ENCODE measurements at regions not wholly inside any gene's neighbourhood (a gene's known extent, or its start where the extent isn't known, plus 50 kb on each side); places are given as distances from the start of the nearest gene placed in this dataset.
"Not testable (repeated sequence)": the region's sequence is repeated elsewhere in the genome, so short reads cannot be mapped to it uniquely, and the experiment has no call there.

DNA sequence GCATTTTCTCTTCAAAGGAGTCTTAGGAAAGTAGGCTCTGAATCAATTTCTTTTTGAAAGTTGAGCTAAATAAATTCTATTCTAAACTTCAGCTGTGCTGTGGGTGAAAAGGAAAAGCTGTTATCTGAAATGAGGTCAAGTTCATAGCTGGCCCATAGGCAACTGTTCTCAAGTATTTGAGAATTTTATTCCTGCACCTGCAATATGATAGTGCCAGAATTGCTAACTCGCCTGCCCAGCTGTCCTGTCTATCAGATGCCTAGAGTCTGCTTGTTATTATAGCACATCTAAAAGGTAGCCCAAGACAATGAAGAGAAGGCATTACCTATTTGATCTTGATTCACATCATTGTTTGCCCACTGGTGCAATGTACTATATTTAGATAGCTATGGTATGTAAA lies 798.7 kb downstream of the DIPK2A start:
- DNase-seq = no peak

DNA sequence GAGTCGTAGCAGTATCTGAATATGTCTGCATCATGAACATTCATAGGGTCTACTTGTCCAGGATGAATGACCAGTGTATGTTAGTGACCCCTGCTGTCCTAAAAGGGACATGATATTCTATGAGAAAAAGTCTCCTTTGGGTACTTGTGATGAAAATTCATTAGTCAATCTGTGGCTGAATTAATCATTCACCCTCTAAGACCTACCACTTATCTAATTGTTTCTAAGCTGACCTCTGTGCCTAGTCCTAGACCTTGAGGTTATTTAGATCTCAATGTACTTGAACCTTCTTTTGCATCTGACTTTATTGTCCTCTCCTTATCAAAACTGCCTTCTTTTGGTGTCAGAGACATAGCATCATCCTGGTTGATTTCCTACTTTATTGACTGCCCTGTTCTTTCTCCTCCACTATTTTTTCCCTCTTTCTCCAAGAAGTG lies 799.3 kb downstream of the DIPK2A start:
- DNase-seq = no peak

DNA sequence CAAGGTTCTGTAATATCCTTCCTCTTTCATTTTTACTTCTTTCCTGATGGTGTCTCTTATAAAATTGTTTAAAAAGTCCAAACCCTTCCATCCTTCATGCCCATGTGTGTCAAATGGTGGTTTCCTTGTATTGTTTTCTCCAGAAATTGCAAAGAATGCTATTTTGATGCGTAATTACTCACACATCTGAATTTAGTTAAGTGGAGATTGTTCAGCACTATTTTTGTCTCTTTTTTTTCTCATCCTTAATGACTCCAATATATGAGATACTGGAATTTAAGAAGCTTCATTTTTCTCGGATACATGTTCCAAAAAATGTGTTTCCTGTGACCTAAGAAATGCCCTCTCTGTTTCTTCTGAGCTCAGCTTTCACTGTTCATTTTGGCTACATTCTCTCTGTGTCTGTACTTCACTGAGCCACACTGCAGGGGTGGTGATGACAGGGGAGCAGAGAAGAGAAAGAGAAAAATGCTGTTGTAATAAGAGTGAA lies 799.8 kb downstream of the DIPK2A start:
- DNase-seq = no peak

DNA sequence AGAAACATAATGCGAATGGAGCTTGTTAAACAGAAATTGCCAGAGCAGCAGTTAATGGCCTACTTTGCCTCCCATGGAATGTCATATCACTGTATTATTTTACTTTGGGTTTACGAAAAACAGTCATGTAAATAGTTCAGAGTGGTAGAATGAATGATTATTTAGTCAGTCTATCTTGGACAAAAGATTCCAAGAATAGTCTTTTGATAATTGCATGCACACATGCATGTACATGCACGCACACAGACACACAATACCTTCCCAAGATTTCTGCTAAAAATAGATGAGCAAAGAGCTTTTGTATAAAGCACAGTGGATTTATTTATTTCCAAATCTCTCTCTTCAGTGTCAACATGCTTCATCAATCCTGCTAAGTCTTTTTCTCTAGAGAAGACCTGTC lies 800.7 kb downstream of the DIPK2A start:
- DNase-seq = no peak

DNA sequence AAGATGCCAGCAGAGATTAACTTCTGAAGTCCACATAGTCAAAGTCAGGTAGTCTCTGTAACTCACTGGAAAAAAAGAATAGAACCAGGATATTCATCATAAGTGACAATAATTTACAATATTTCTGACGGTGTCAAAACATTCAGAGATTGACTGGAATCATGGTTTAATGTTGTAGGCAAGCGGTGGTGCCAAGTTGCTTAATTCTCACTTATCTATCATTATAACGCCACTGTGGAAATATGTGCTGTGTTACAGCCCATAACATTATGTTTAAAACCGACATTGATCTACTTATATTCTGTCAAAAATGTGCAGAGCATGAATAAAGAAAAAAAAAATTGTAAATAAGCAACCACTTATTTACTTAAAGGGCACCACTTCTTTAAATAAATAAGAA lies 801.7 kb downstream of the DIPK2A start:
- DNase-seq = no peak

DNA sequence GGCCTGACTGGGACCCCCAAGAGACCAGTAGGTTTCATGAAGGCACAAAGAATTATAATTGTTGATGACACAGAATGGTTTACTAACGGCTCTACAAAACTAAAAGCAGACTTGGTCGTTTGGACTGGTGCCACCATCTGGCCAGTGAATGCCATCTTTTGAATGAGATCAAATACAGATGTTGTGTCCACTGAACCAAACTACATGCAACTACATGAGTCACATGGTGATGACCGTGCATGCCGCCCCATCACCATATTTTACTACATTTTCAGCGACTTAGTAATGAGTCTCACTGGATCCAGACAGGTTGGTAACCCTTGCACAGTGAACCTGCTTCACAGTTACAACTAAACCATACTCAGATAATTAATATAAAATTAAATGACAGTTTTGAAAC lies 803.3 kb downstream of the DIPK2A start:
- no peak for DNase-seq

DNA sequence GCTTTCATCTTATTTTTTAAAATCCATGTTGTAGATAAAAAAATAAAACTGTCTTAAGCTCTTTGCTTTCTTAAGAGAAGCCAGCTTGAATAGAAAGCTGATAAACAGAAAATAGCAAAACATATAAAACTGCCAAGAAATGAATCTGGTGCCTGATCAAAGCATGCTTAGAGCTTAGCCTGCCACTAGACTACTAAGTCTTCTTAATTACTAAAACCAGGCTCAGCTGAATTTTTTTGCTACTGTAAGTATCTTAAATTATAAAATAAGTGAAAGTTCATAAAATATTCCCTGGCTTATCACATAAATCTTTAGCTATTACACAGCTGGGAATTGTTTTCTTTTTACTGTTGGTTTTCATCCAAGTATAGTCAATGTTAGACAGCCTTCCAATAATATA lies 803.9 kb downstream of the DIPK2A start:
- no peak for DNase-seq

DNA sequence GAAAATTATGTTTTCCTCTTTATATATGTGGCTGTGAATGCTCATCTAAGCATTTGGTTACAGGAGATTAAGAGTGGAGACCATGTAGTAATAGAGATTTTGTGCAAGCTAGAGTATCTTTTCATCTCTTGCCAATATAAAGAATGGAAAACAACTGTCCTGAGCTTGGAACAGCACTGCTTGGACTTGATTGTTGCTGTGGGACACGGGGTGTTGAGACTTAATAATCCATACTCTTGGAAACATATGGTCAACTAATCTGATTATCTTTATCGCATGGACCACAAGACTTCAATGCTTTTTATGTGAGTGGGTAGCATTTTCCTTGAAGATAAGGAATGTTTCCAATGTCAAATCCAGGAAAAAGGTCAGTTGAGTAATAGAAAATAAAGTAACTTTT lies 806.3 kb downstream of the DIPK2A start:
- DNase-seq = no peak

DNA sequence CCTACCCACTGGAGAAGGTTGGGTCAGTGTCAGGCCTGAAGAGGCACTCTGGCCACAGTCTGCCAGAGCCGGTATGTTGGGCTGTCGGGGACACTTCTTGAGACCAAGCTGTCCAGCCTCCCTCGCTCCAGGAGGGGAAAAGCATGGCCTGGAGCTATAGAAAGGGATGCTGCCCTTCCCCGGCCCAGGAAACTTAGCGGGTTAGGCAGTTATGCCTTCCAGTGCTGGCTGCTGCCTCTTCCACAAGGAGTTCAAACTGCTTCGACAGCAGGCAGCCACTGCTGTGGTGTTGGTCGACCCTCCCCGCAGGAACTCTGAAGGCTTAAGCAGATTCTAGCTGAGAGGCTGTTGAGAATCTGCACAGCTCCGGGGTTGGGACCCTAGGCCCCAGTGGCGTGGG lies 819.4 kb downstream of the DIPK2A start:
- no peak for DNase-seq

DNA sequence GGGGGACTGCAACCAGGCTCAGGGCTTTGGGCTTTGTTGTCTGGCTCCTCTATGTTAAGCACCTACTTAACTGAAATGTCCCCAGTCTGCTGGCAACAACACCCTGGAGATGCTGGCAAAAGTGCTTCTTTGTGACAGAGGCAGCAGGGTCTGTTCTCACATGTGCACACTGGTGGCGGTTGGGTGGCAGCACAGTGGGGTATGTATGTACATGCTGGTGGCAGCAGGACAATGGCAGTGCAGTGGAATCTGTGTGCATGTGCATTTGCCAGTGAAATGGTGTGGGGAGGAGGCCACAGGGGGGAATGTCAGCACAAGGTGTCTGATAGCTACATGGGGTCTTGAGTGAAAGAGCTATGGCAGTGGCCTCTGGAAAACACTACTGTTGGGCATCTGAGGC lies 830.3 kb downstream of the DIPK2A start:
- no peak for DNase-seq

DNA sequence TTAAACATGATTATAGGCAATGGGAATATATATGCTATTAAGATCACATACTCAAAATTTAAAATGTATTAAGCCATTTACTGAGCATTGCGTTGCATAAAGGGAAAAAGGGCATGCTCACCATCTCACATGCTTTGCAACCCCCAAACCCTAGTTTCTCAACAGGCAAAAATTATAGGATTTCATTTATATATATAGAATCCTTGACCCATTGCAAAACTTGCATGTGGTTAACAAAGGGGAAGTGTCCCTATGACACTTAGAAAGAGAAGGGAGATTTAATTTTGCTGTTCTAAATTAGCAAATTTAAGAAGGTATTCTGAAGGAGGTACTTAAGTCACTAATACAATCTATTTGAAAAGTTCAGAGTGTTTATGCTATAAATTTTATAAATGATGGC lies 837.8 kb downstream of the DIPK2A start:
- DNase-seq = no peak

DNA sequence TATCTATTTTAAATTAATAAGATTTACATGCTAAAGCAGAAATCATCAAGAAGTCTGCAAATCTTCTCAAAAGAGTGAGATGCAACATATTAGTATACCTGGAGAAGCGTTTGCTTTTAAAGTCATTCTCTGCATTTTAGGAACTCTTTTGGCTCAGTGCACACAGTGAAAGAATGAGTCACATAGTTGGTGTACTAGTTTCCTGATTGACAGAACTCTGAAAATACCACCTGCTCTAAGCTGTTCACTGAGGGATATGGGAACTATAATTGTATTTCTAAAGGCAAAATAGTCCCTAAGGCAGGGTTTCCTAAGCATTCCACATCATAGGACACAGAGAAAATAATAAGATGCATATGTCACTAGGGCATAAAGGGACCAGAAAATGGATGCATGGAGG lies 838.5 kb downstream of the DIPK2A start:
- DNase-seq = no peak

DNA sequence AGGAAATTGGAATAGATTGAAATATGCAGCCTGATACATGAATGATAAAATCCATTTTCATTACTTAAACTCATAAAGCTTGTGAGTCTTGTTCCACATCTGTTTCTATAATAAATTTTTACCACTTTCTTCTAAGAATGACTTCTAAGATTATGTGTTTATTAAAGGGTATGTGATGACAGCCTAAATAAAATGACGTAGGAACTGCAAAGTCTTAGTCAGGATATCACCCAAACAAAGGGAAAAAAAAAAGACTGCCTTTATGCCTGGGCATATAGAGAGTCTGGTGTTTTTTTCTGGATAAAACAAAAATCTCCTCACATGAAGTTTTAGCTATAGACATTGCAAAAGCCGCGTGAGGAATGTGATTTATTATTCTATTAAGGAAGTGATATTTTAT lies 844.0 kb downstream of the DIPK2A start:
- no peak for DNase-seq

DNA sequence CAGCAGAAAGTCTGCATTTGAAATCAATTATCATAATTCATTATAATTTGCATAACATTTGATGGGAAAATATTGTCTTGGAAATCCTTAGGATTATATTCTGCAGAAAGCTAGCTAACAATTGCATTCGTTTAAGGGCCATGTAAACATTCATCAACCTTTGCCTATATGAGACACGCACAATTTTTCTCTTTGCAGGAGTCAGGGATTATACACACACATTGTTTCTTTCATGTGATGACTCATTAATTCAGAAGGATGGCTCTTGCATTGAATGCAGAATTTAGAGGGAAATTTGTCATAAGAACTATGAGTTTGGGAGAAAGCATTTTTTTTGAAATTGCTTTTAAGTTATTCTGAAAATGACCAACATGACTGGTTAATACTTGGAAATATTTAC lies 844.7 kb downstream of the DIPK2A start:
- no peak for DNase-seq

DNA sequence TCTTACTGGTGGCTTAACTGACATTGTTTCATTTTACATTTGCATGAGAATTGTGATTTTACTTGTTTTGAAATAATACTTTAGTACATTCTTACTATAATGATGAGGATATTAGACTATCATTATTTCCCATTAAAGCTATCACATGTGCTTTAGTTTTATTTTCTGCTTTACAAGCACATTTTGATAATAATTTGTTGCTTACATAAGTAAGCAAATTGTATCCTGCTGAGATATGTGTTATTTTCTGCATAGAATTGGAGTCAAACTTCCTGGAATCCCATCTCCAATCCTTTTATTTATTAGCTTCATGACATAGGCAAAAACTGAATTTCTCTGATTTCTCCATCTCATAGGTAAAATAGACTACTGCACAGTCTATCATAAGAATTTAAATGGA lies 847.4 kb downstream of the DIPK2A start:
- DNase-seq = no peak

DNA sequence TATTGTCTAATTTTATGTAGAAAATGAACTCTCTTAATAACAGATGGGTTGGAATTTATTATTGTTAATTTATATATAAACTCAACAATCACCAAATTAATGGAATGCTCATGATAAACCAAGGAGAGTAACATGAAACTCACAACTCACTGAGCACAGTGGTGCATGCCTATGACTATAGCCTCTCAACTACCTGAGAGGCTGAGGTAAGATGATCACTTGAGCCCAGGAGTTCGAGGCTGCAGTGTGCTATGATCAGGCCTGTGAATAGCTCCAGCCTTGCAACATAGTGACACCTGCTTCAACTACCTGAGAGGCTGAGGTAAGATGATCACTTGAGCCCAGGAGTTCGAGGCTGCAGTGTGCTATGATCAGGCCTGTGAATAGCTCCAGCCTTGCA lies 848.6 kb downstream of the DIPK2A start:
- DNase-seq = not testable (repeated sequence)

DNA sequence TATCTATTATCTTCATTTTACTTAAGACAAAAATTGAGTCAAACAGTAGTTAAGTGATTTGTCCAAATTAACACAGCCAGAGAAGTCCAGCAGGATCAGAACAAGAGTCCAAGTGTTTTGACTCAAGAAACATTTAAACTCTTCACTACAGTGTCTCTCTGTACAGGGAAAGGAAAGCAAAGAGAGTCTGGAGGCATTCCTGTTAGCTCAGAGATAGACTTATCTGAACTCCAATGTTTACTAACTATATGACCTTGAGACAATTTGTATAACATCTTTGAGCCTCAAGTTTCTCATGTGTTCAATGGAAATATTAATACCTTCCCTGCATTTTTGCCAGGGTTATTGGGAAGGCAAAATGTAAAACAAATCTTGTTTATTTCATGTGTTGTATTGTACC lies 849.1 kb downstream of the DIPK2A start:
- DNase-seq = no peak

DNA sequence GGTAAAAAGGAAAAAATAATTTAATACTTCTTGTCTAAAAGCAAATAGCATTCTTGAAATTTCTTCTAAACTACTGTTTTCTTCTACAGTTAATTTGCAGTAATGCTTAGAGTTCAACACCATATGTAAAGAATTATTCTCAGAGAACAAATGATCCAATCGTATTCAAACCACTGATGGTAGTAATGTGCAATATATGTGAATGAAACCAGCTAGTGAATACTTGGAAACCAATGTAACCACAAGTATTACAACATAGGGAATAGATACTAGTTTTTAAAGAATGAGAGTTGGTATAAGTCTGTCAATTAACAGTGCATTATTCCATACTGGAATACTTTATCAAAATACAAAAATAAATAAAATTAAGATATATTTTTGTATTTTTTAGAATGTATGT lies 850.0 kb downstream of the DIPK2A start:
- DNase-seq = no peak

DNA sequence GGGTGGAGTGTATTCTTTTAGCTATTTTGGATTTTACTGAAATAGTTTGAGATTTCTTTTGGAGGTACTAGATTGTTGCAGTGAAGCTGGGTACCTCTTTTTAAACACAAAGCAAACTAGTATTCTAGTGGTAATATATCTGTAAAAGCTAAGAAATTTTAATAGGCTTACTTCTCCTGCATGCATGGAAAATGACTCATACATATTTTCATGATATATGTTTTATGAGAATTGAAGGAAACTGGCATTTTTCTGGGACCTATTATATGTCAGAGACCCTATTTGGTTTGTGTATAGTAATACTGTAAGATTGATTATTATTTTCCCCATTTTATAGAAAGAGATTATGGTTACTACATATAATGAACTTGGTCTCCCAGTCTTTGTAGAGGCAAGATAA lies 851.0 kb downstream of the DIPK2A start:
- DNase-seq = no peak

DNA sequence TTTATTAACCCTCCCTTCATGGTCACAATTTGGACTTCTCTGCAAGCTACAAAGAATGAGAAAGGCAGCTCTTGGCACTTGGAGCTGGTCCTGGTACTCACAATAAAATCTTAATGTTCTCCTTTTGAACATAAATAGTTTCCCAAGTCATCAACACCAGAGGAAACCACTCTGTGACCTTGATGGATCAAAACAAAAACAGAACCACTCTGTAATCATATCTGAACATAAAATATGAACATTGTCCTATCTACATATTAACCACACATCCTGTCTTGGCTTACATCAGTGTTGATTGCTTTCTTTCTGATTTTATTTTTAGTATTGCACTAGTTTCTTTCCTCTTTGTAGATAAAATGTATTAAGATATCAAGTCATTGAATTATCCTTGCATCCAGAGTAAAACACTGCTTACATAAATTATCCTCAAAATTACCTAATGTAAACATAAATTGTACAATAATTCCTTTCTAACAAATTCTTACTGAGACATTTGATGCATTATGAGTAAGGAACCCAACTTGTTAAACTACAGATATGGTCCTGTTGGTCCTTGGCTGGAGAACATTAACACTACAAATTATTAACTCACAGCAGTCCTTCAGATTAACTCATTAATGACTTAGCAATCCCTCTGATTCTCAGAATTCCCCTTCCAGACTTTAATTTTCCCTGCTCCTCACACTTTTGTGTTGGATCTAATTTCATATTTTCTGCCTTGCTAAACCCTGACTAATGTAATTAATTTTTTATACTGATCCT lies 860.5 kb downstream of the DIPK2A start:
- no peak for DNase-seq

DNA sequence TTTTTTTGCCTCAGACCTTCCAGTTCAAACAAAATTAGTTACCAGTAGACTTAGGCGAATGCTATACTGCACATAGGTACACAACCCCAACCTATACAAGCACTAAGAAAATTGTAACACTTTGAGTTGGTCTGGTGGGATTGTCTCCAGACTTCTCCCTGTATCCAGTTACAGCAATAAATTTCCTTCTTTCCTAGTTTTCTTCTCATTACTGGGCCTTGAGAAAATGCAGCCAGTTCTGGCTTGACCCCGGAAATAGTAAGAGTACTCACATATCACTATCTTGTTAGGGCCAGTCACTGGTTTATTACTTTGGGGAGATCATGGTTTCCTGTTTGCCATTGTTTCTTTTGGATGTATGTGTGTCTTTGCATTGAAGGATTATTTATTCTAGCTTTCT lies 868.4 kb downstream of the DIPK2A start:
- DNase-seq = no peak

DNA sequence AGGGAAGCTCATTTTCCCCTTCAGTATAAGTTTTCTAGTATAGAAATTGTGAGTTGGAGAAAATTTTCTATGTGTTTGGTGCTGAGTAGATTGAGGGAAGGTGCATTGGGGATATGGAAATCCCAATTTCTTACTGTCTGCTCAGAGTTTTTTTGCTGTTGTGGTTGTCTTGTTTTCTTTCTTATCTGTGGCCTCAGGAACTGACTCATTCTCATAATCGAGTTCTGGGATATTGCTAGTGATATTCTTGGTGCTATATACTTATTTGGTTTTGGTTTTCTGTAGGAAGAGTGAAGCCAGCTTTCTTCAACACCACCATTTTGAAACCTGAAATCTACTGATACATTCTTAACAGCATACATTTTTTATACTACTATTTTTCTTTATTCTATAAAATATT lies 869.2 kb downstream of the DIPK2A start:
- no peak for DNase-seq

DNA sequence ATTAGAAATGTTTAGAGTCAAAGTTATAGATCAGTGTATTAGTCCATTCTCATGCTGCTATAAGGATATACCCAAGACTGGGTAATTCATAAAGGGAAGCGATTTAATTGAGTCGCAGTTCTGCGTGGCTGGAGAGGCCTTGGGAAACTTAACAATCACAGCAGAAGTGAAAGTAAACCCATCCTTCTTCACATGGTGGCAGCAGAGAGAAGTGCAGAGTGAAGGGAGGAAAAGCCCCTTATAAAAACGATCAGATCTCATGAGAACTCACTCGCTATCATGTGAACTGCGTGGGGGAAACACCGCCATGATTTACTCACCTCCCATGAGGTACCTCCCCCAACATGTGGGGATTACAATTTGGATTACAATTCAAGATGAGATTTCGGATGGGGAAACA lies 871.5 kb downstream of the DIPK2A start:
- DNase-seq = no peak

DNA sequence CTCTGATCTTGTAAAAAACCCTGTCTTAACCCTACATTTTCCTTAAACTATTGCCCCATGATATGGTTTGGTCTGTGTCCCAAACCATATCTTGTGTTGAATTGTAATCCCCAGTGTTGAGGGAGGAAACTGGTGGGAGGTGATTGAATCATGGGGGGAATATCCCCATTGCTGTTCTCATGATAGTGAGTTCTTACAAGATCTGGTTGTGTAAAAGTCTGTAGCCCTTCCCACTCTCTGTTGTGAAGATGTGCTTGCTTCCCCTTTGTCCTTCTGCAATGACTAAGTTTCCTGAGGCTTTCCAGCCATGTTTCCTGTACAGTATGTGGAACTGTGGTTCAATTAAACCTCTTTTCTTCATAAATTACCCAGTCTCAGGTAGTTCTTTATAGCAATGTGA lies 881.4 kb downstream of the DIPK2A start:
- DNase-seq = no peak

DNA sequence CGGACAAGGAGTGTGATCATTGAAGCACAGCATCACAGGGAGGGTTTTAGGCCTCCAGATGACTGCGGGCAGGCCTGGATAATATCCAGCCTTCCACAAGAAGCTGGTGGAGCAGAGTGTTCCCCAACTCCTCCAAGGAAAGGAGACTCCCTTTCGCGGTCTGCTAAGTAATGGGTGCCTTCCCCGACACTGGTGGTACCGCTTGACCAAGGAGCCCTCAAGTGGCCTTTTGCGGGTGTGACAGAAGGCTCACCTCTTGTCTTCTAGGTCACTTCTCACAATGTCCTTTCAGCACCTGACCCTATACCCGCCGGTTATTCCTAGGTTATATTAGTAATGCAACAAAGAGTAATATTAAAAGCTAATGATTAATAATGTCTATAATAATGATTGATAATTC lies 882.4 kb downstream of the DIPK2A start:
- DNase-seq = not testable (repeated sequence)
